ENCODE measurements at regions not wholly inside any gene's neighbourhood (a gene's known extent, or its start where the extent isn't known, plus 50 kb on each side); places are given as distances from the start of the nearest gene placed in this dataset.

DNA sequence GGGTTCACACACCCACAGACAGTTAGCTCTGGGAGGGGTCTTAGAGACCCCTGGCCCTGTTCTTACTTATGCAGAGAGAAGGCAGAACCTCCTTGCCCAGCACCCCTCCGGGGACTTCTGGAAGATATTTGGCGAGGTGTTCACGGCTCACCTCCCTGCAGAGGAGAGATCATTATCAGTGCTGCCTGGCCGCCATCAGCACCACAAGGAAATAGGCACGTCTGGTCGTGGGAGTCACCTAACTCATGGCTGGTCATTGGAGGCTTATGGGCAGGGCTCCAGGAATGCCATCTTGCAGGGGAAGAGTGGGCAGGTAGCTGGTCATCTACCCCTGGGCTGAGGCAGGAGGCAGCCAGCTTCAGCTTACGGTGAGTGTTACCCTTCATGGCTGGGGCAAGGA, 189.4 kb downstream of the RPS24 start:
- no peak for TF ChIP-seq EZH2 (IDR thresholded peaks at IDR 0.05; ENCODE audit: borderline replicate concordance, insufficient read depth, low read depth, low read length, poor library complexity, severe bottlenecking)
- TF ChIP-seq, protein P1, sequence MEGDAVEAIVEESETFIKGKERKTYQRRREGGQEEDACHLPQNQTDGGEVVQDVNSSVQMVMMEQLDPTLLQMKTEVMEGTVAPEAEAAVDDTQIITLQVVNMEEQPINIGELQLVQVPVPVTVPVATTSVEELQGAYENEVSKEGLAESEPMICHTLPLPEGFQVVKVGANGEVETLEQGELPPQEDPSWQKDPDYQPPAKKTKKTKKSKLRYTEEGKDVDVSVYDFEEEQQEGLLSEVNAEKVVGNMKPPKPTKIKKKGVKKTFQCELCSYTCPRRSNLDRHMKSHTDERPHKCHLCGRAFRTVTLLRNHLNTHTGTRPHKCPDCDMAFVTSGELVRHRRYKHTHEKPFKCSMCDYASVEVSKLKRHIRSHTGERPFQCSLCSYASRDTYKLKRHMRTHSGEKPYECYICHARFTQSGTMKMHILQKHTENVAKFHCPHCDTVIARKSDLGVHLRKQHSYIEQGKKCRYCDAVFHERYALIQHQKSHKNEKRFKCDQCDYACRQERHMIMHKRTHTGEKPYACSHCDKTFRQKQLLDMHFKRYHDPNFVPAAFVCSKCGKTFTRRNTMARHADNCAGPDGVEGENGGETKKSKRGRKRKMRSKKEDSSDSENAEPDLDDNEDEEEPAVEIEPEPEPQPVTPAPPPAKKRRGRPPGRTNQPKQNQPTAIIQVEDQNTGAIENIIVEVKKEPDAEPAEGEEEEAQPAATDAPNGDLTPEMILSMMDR (IDR thresholded peaks at IDR 0.05), result no peak
- no peak for DNase-seq
- Histone ChIP-seq H2AFZ (ENCODE audit: insufficient read depth, low read depth, low read length, poor library complexity, severe bottlenecking) (no peak overlapping the region), H3K9me3 (ENCODE audit: control extremely low read depth in 1 of 3, control insufficient read depth in 2 of 3, insufficient read depth in 1 of 3, low read length in 2 of 3) (peaks cover 0 to 13% (median 0%) of the 10 kb centered on the region in 3 donors), H3K79me2 (ENCODE audit: control insufficient read depth, insufficient read depth, low read length) (no peaks in the 10 kb centered on the region), H3K4me2 (replicated peaks; ENCODE audit: low read depth, low read length, poor library complexity, severe bottlenecking) (no peak overlapping the region), H3K27me3 (replicated peaks in 1 of 4; ENCODE audit: control extremely low read depth in 1 of 4, control insufficient read depth in 3 of 4, insufficient read depth in 4 of 4, low read length in 3 of 4) (peaks cover 0 to 3% (median 0%) of the 10 kb centered on the region in 4 experiments), H3K36me3 (replicated peaks in 1 of 2; ENCODE audit: control extremely low read depth in 1 of 2, control insufficient read depth in 1 of 2, extremely low read depth in 1 of 2, insufficient read depth in 2 of 2, low read length in 1 of 2) (no peaks in the 10 kb centered on the region), H3K27ac (ENCODE audit: low read length in 2 of 2) (no peak overlapping the region), H3K4me1 (ENCODE audit: control insufficient read depth in 2 of 2, insufficient read depth in 2 of 2, low read length in 2 of 2) (no peaks in the 10 kb centered on the region), H3K4me3 (ENCODE audit: control extremely low read depth in 1 of 5, extremely low read depth in 1 of 5, insufficient read depth in 1 of 5, low read depth in 2 of 5, low read length in 4 of 5) (no peak overlapping the region), H3K9ac (ENCODE audit: low read length) (no peak overlapping the region), H4K20me1 (ENCODE audit: control insufficient read depth, insufficient read depth, low read length, poor library complexity, severe bottlenecking) (no peaks in the 10 kb centered on the region)
- Mint-ChIP-seq H3K4me3 (no peak overlapping the region), H3K4me1 (no peaks in the 10 kb centered on the region), H3K9me3 (ENCODE audit: insufficient read depth) (no peaks in the 10 kb centered on the region), H3K27me3 (peaks cover 15% of the 10 kb centered on the region), H3K27ac (no peak overlapping the region)
- no peak for ATAC-seq (ENCODE audit: low read depth)
- ChIA-PET CTCF (no interaction called here), POLR2A (no interaction called here)
- WGBS (ENCODE audit: insufficient coverage), result 92% methylated on average over 7 of the region's 7 CpGs
- intact Hi-C loops (cut with micrococcal nuclease), result no loop called here

GRCh38 chr10:78224602-78225001, 190.9 kb downstream of the RPS24 start:
- no peak overlapping the region for H3K27ac ChIP-seq (ENCODE audit: low read length in 2 of 2)
- ATAC-seq (ENCODE audit: low read depth) (no peak), DNase-seq (no peak)
- TF ChIP-seq EZH2 (IDR thresholded peaks at IDR 0.05; ENCODE audit: borderline replicate concordance, insufficient read depth, low read depth, low read length, poor library complexity, severe bottlenecking), result no peak
- TF ChIP-seq, protein P1 (IDR thresholded peaks at IDR 0.05), result no peak
- Mint-ChIP-seq H3K27me3 (peaks cover 10% of the 10 kb centered on the region), H3K4me3 (no peak overlapping the region), H3K27ac (no peak overlapping the region), H3K4me1 (no peaks in the 10 kb centered on the region), H3K9me3 (ENCODE audit: insufficient read depth) (no peaks in the 10 kb centered on the region)
- no peak overlapping the region for H3K4me2 ChIP-seq (replicated peaks; ENCODE audit: low read depth, low read length, poor library complexity, severe bottlenecking)
- intact Hi-C loops (cut with micrococcal nuclease), result no loop called here
- ChIA-PET POLR2A (no interaction called here), CTCF (no interaction called here)
- no peaks in the 10 kb centered on the region for H3K4me1 ChIP-seq (ENCODE audit: control insufficient read depth in 2 of 2, insufficient read depth in 2 of 2, low read length in 2 of 2)
- no peak overlapping the region for H3K9ac ChIP-seq (ENCODE audit: low read length)
- no peak overlapping the region for H2AFZ ChIP-seq (ENCODE audit: insufficient read depth, low read depth, low read length, poor library complexity, severe bottlenecking)
- H3K79me2 ChIP-seq (ENCODE audit: control insufficient read depth, insufficient read depth, low read length), result no peaks in the 10 kb centered on the region
- H3K27me3 ChIP-seq (replicated peaks in 1 of 4; ENCODE audit: control extremely low read depth in 1 of 4, control insufficient read depth in 3 of 4, insufficient read depth in 4 of 4, low read length in 3 of 4), result peaks cover 0 to 3% (median 0%) of the 10 kb centered on the region in 4 experiments
- no peaks in the 10 kb centered on the region for H3K36me3 ChIP-seq (replicated peaks in 1 of 2; ENCODE audit: control extremely low read depth in 1 of 2, control insufficient read depth in 1 of 2, extremely low read depth in 1 of 2, insufficient read depth in 2 of 2, low read length in 1 of 2)
- H3K4me3 ChIP-seq (ENCODE audit: control extremely low read depth in 1 of 5, extremely low read depth in 1 of 5, insufficient read depth in 1 of 5, low read depth in 2 of 5, low read length in 4 of 5), result no peak overlapping the region
- peaks cover 0 to 7% (median 0%) of the 10 kb centered on the region in 3 donors for H3K9me3 ChIP-seq (ENCODE audit: control extremely low read depth in 1 of 3, control insufficient read depth in 2 of 3, insufficient read depth in 1 of 3, low read length in 2 of 3)
- 100% methylated on average over 2 of the region's 6 CpGs for WGBS (ENCODE audit: insufficient coverage)
- no peaks in the 10 kb centered on the region for H4K20me1 ChIP-seq (ENCODE audit: control insufficient read depth, insufficient read depth, low read length, poor library complexity, severe bottlenecking)
